Activated CD8-positive, alpha-beta memory T cell treated with anti-CD3 and anti-CD28 coated beads, Interleukin-2, amount 50 U/mL, for 4 hours (primary cell): ENCODE measurements at regions not wholly inside any gene's neighbourhood (a gene's known extent, or its start where the extent isn't known, plus 50 kb on each side); places are given as distances from the start of the nearest gene placed in this dataset.

Experiments
- DNase-seq: peaks from one replicate; pipeline ENCODE4 v3.0.0-alpha.2; 2020

- no peak for DNase-seq
Measured at GRCh38 chr15:39131609-39132008, 449.3 kb upstream of the THBS1 start.

- no peak for DNase-seq
Measured at GRCh38 chr15:39132070-39132469, 448.8 kb upstream of the THBS1 start.

- DNase-seq, result no peak
Measured at GRCh38 chr15:39132954-39133600, 447.8 kb upstream of the THBS1 start.

GRCh38 chr15:39134282-39134681 lies 446.6 kb upstream of the THBS1 start:
- no peak for DNase-seq

GRCh38 chr15:39135989-39136388 lies 444.9 kb upstream of the THBS1 start:
- no peak for DNase-seq

- no peak for DNase-seq
Measured at GRCh38 chr15:39139431-39140059, 441.3 kb upstream of the THBS1 start.

GRCh38 chr15:39140060-39140604 lies 440.7 kb upstream of the THBS1 start:
- DNase-seq, result no peak

- no peak for DNase-seq
Measured at GRCh38 chr15:39142500-39142899, 438.4 kb upstream of the THBS1 start.

- DNase-seq, result no peak
Measured at GRCh38 chr15:39143479-39143878, 437.4 kb upstream of the THBS1 start.

- no peak for DNase-seq
Measured at GRCh38 chr15:39144051-39144450, 436.8 kb upstream of the THBS1 start.

GRCh38 chr15:39144613-39145499 lies 436.0 kb upstream of the THBS1 start:
- DNase-seq, result no peak

GRCh38 chr15:39145854-39146625 lies 434.8 kb upstream of the THBS1 start:
- DNase-seq, result no peak

- DNase-seq, result no peak
Measured at GRCh38 chr15:39149636-39150150, 431.2 kb upstream of the THBS1 start.

- DNase-seq, result no peak
Measured at GRCh38 chr15:39151545-39151944, 429.3 kb upstream of the THBS1 start.

GRCh38 chr15:39153058-39153714 lies 427.7 kb upstream of the THBS1 start:
- DNase-seq, result no peak

- DNase-seq, result no peak
Measured at GRCh38 chr15:39153716-39154115, 427.2 kb upstream of the THBS1 start.

GRCh38 chr15:39154227-39154638 lies 426.6 kb upstream of the THBS1 start:
- DNase-seq, result no peak

- DNase-seq, result no peak
Measured at GRCh38 chr15:39154776-39155175, 426.1 kb upstream of the THBS1 start.

- DNase-seq, result no peak
Measured at GRCh38 chr15:39156166-39156565, 424.7 kb upstream of the THBS1 start.

- DNase-seq, result no peak
Measured at GRCh38 chr15:39156646-39157250, 424.1 kb upstream of the THBS1 start.

- no peak for DNase-seq
Measured at GRCh38 chr15:39157882-39158281, 423.0 kb upstream of the THBS1 start.

GRCh38 chr15:39159833-39160232 lies 421.0 kb upstream of the THBS1 start:
- no peak for DNase-seq
